GM18498 (cell line): ENCODE measurements at regions not wholly inside any gene's neighbourhood (a gene's known extent, or its start where the extent isn't known, plus 50 kb on each side); places are given as distances from the start of the nearest gene placed in this dataset.
A peak's percentile ranks its signal among the peaks of the same experiment; 100 is the strongest.
"Not testable (repeated sequence)": the region's sequence is repeated elsewhere in the genome, so short reads cannot be mapped to it uniquely, and the experiment has no call there.

Experiments
- ATAC-seq: cut with Tn5 transposase; IDR thresholded peaks from one replicate; pipeline ENCODE4 v1.9.1; 2021; ENCODE audit warnings: mild to moderate bottlenecking, moderate library complexity; ENCODE audit not compliant: unreplicated experiment

DNA sequence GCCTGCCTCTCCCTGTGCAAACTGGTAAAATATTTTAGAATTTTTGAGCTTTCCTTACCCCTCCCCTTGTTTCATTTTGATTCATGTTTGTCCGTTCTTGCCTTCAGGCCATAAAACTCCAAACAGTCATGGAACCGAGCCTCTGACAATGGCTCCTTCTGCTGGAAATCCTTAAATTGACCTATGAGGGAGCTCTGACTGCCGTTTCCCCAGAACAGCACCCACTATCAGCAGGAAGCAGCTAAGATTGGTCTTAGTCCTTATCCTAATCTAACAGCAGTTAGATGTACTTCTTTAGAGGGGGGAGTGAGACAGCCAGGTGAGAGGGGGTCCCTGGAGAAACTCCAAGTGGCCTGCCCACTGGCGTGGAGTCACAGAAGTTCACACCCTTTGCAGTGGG, 106.7 kb downstream of the FAM174A start:
- ATAC-seq: no peak

DNA sequence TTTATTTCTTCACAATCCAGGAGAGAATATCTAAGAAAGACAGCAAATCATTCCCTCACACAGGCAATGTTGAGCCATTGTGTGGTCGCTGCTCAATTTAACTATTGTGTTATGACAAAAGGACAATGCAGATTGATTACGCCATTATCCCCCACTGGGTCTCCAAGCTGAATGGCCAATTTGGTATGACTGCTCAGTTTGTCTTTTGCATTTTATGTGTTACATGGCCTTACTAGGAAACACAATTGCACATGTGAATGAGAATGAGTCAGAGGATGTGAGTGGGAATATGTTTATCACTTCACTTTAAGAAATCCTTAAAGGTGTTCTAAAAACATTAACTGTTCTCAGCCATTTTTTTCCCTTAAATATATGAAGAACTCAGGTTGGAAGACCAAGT, 108.3 kb downstream of the FAM174A start:
- no peak for ATAC-seq

DNA sequence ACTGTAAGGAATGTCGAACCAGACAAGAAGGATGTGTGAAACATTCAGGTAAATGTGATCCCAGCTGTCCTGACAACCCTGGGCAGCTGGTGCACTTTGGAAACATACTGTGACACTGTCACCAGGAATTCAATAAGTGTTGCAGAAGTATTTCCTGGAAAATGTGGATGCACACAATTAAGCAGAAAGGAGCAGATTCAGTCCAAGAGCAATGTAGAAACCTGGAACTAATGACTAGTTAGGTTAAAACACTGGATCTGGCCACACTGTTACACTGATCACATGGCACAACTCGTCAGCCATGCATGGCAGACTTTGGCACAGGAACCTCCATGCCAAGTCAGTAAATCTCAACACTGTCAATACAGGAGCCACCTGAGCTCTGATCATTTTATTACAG, 109.0 kb downstream of the FAM174A start:
- no peak for ATAC-seq

DNA sequence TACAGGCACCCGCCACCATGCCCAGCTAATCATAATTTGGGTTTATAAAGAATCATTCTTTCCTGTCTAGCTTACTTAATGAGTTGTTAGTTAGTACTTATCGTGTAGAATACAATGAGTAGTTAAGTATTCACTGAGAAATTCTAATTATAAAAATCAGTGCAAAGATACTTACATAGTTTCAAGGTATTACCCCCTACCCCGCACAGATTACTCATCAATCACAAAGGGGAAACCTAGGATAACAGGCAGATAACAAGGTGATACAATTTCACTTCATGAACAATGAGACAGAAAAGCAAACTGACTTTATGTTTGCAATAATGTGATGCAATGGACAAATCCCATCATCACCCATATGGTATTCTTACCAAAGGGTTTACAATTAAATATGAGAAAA, 109.6 kb downstream of the FAM174A start:
- no peak for ATAC-seq

DNA sequence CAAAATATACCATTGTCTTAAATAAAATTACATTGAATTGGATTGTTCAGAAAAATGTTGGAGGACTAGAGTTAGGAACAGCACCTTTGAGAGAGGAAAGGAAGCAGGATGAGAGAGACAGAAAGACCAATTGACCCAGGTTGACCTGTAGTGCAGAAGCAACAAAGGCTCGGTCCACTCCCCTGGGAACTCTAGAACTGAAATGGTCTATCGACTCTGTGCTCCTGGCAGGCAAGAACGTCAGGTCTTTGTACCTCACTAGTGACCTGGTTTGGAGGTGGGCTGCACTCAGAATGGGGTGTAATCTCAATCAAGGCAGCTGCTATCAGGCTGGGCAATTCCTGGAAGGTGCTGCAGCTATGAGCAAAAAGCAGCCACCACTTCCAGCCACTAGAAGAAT, 110.8 kb downstream of the FAM174A start:
- ATAC-seq: no peak

DNA sequence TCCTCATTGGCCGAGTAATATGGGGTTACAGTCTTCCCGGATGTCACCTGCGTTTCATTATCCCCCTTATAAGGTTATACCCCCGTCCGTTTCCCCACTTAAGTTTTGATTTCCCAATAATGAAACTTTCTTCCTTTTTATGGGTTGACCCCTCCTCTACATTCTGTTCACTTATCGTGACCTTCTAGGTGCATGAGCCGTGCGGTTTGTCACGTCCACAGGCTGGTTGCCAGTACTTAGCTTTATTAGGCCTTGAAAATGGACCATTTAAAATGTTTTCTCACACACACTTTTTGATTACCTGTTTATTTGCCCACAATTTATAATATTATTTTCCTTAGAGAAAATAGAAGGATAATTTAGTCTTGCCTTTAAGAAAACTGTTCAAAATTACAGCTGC, 111.5 kb downstream of the FAM174A start:
- ATAC-seq: no peak

DNA sequence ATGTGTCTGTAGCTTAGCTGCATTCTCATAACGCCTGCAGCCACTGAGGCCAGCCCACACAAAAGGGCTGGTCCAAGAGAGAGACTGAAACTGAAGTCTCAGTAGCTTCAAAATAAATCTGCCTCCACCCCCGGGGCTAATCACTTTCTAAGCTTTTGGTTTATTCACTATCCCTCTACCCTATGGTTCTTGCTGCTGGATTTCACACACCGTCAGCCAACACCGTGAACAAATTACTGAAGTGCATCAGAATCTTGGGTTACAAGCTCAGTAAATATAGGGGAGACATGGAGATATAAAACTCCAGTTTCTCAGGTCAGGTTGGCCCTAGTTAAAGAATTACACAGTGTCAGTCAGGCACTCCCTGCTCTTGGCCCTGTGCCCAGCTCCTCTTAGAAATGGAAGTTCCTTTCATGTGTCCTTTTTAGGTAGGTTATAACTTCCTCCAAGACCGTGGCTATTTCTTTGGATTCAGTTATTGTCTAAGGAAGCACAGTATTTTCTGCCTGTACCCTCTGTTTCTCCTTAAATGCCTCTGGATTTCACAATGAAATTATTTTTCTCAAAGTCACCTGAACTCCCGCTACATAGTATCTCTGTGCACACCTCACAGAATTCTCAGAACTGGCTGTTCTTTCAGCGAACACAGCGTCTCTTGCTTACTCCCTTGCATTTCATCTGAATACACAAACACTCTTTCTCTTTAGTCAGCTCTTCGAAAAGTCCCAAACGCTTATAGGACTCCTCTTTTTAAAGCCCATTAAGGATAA, 112.5 kb downstream of the FAM174A start:
- ATAC-seq: peak; percentile 78

DNA sequence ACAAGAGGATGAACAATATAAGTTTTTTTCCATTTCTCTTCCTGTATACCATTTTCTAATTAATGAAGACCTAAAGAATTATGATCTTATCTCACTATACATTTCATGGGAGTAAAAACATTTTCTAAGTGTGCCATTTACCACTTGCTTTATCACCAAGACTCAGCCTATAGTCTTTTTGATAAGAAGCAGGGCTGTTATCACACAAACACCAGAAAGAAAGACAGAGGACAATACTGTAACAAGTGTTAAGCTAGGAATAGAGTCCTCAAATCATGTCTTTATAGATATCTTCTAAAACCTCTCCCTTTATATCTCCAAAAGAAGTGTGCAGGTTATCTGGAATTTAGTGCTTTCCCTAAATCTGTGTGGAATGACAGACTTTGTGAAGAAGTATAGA, 119.7 kb downstream of the FAM174A start:
- no peak for ATAC-seq

DNA sequence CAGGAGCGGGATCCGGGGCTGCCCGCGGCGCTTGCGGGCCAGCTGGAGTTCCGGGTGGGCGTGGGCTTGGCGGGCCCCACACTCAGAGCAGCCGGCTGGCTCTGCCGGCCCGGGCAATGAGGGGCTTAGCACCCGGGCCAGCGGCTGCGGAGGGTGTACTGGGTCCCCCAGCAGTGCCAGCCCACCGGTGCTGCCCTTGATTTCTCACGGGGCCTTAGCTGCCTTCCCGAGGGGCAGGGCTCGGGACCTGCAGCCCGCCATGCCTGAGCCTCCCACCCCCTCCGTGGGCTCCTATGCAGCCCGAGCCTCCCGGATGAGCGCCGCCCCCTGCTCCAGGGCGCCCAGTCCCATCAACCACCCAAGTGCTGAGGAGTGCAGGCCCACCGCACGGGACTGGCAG, 121.6 kb downstream of the FAM174A start:
- not testable (repeated sequence) for ATAC-seq

DNA sequence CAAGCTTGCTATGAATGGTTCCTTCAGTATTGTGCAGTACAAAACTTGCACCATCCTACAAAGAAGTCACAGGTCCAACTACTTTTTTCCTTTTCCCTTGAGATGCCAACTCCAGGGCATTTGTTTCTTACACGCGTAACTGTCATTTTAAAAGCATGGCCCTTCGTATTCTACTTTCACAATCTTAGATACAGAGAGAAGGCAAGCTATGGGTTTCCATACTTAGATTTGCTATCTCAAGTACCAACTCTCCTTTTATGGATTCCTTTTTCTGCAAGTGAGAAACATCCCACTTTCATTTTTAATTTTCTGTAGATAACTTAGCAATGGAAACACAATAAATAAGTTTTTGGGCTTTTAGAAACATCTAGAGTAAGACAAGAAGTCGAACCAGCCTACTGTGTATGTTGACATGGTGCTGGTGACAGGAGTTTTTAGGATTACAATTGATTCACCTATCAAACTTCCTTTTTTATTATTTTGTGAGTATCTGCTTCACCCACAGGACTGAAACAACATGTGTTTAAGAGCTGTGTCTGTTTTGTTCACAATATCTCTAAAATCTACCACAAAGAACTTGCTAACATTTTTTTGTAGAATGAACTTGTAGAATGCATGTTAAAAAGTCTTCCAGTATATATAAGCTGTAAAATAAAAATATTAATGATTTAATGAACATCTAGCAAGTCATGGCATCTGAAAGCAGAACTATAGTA, 124.1 kb downstream of the FAM174A start:
- no peak for ATAC-seq

DNA sequence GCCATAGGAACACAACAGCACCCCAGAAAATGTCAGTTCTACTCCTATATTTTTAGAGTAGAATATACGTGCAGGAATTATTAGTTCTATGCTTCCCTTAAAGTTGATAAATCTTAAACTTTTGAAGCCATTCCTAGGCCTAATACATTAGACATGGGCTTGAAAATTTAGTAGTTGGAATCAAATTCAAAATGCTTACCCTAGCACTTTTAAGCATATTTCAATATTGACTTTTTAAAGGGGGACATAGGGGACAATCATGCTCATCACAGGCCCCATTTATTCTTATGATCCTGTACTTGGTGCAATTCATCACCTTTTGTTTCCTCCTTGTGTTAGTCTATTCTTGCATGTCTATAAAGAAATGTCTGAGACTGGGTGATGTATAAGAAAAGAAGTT, 129.0 kb downstream of the FAM174A start:
- no peak for ATAC-seq

DNA sequence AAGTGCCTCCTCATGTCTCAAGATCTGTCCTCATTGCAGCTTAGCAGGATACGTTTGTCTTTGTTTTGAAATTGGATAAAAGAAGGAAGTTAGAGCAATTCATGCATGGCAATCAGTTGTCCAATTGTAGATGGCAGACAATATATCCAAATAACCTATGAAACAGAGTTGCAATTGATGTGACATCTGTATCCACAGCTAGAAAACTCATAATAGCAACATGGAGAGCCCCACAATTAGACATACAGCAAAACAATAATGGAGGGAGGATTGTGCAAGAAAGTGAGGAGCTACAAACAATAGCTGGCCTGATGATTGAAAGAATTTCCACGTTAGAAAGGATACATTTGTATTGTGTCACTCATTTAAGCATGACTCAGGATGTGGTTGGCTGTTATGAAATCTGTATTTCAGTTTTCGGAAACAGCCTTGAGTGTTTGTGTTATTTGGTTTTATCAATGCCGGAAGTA, 132.0 kb downstream of the FAM174A start:
- ATAC-seq: peak; percentile 68

DNA sequence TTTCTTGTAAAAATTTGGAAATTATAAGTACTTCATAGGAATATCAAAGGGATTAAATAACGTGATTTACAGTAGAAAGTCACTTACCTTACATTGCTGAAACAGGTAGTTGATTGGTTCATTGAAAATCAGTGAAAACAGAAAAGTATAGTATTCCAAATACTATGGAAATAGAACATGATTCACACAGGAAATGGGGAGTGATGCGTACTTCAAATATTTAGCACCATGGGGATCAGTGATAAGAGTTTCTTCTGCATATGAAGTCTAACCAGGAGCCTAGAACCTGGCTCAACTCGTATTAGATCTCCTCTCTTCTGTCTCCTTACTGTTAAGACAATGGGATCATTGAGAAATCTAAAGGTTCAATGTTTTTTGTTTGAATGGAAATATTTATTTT, 133.3 kb downstream of the FAM174A start:
- no peak for ATAC-seq

DNA sequence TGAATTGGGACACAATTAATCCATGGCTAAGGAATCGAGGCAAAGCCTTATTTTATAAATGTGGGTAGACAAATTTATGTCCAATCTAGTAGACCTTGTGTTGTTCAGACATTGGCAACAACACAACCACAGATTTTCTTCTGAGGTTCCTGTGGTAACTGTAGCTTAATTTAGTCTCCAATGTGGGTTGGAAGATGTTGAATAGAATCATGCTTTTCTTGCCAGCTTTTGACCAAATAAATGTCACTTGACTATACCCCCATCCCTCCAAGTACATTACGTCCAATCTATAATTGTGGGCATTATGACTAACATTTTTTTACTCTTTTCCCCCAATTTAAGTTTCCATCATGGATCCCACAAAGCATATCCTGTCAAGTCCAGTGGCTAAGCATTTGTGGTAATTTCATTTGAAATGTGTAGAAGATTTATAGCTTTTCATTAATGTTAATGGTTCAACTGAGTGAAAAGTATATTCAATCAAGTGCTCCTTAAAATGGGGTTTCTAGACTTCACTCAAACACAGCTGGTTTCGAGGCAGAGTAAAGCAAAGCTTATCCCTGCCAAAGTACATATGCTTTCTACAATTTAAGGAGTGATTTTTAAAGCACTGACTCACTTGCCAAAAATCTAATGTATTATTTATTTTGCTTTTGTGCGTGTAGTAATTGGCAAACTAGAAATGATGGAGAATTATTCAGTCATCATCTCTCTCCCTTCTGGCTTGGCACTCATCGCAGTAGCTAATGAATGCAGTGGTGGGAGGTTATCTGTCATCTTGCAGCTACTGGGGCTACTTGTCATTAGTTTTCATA, 141.8 kb downstream of the FAM174A start:
- no peak for ATAC-seq

DNA sequence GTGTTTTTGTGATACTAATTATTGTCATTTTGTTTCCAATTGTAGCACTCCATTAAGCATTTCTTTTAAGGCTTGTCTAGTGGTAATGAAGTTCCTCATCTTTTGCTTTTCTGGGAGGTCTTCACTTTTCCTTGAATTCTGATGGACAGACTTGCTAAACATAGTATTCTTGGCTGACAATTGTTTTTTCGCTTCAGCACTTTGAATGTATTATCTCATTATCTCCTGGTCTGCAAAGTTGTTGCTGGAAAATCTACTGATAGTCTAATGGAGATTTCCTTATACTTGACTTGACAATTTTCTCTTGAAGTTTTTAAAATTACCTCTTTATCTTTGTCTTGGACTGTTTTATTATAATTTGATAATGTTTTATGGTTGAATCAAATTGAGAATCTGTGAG, 147.5 kb downstream of the FAM174A start:
- no peak for ATAC-seq

DNA sequence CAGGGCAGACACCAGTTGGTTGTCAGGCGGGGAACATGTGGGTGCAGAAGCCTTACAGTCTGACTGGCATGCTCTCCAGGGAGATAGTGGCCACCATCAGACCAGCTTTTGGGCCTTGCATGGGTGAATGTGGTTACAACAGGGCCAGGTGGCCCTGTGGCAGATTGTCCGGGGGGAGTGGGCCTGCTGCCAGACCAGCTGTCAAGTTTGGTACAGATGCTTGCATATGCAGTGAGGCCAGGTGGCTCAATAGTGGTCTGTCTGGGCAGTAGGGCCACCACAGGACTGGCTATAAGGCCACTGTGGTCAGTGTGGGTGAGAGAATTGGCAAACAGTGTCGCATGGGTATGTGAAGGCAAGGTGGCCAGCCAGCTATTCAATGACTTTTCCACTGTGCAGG, 148.7 kb downstream of the FAM174A start:
- no peak for ATAC-seq

DNA sequence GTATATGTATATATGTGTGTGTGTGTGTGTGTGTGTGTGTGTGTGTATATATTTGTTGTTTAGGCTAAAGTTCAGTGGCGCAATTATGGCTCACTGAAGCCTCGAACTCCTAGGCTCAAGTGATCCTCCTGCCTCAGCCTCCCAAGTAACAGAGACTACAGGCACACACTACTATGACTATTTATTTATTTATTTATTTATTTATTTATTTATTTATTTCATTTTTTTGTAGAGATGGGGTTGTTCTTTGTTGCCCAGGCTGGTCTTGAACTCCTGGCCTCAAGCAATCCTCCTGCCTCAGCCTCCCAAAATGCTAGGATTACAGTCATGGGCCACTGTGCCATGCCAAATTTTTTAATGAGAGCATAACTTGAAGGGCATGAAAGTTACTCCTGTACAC, 149.9 kb downstream of the FAM174A start:
- not testable (repeated sequence) for ATAC-seq

DNA sequence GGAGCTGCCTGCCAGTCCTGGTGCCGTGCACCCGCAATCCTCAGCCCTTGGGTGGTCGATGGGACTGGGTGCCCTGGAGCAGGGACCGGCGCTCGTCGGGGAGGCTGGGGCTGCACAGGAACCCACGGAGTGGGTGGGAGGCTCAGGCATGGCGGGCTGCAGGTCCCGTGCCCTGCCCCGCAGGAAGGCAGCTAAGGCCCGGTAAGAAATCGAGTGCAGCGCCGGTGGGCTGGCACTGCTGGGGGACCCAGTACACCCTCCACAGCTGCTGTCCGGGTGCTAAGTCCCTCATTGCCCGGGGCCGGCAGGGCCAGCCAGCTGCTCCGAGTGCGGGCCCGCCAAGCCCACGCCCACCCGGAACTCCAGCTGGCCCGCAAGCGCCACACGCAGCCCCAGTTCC, 153.7 kb downstream of the FAM174A start:
- not testable (repeated sequence) for ATAC-seq

DNA sequence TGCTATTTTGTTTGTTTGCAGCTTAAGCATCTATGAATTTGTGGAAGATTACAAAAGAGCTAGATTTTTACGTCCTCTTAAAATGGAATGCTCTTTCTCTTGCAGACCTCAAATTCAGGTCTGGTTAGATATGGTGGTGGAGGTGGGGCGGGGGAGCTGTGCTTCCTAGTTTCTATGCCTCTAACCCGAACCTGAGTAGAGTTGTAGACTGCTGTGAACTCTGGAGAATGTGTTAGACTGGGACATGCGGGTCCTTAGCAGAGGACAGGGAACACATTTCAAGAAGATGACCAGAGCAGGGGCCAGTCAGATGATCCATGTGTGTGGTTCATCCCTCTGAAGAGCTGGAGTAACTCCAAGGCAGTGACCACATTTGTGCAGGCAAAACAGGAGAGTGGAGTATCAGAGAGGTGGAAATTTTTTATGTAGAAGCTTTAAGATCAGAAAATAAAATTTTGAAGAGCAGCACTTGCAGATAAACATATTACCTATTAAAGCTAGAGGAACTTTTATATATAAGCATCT, 154.9 kb downstream of the FAM174A start:
- no peak for ATAC-seq

DNA sequence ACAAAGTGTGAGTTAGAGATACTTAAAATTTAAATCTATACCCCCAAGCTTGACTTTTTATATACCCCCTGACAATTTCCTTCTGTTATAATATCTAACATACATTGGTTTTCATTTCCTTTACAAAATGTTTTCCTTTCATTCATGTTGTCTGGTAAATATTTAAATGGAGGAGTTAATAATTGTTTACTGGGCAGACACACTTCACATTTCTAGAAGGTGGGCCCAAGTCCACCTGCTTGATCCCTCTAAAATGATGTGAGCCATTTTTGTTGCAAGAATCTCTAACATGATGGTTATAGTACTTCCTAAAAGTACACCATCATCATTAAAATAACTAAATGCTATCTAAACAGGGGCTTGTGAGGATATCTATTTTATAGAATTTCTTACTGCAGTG, 155.9 kb downstream of the FAM174A start:
- ATAC-seq: no peak

DNA sequence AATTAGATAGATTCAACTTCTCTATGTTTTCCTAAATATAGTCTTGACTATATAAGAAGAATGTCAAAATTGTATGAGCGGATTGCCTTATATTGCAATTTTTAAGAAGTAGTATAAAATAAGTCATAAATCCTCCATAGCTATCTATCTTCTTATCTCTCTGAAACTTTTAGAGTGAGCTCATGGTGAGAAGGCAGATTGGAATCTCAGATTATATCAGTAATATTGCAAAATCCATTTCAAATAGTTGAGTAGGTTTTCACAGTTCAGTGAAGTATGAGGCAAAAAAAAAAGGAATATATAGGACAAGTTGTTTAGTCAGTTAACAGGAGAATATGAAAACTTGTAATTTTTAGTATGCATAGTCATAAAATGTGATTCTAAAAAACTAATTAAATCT, 156.4 kb downstream of the FAM174A start:
- no peak for ATAC-seq
